H1 (cell line): ENCODE measurements at regions not wholly inside any gene's neighbourhood (a gene's known extent, or its start where the extent isn't known, plus 50 kb on each side); places are given as distances from the start of the nearest gene placed in this dataset.

Experiments
- CTCF ChIA-PET: fragments of 300-600 bp; sonication (Branson Sonifier 250); formaldehyde crosslinking; loops from one replicate; lab custom pipeline; 2021; ENCODE audit not compliant: partially characterized antibody; lab: Charles Lee
- POLR2A ChIA-PET: fragments of 300-600 bp; sonication (Branson Sonifier 250); formaldehyde crosslinking; loops from one replicate; lab custom pipeline; 2021; ENCODE audit warnings: inconsistent platforms; ENCODE audit not compliant: partially characterized antibody; lab: Charles Lee
- DNase-seq, 2 experiments: peaks; one replicate each; pipeline versions ENCODE4 v3.0.0 to v3.0.0-alpha.2; 2010 to 2022; ENCODE audit warnings: low spot score in 2 of 2, low read depth in 1 of 2, mixed read lengths in 1 of 2
- FAIRE-seq: peaks from 2 replicates; lab custom pipeline; 2011; peaks lifted over from hg19 to GRCh38; lab: Jason Lieb, UNC
- H2AFZ ChIP-seq: 2 replicates; pipeline ENCODE4 v1.8.1; 2012; ENCODE audit warnings: low read length, inconsistent platforms
- H2AK5ac ChIP-seq: 2 replicates; pipeline ENCODE4 v1.6.1; 2013; ENCODE audit warnings: low read depth, low read length
- H2BK120ac ChIP-seq: replicated peaks from 2 replicates; pipeline ENCODE3; 2013; ENCODE audit warnings: low read depth, low read length, inconsistent platforms
- H2BK12ac ChIP-seq: 2 replicates; pipeline ENCODE4 v1.6.1; 2013; ENCODE audit warnings: low read depth, low read length
- H2BK15ac ChIP-seq: 2 replicates; pipeline ENCODE4 v1.6.1; 2013; ENCODE audit warnings: low read length
- H2BK20ac ChIP-seq: 2 replicates; pipeline ENCODE4 v1.6.1; 2013; ENCODE audit warnings: low read length
- H2BK5ac ChIP-seq: 2 replicates; pipeline ENCODE4 v1.6.1; 2013; ENCODE audit warnings: low read depth, low read length
- H3K14ac ChIP-seq: 2 replicates; pipeline ENCODE4 v1.6.1; 2013; ENCODE audit warnings: inconsistent platforms; ENCODE audit not compliant: insufficient read length
- H3K18ac ChIP-seq: 2 replicates; pipeline ENCODE4 v1.6.1; 2013; ENCODE audit warnings: low read length; ENCODE audit errors: extremely low read depth
- H3K23ac ChIP-seq: 2 replicates; pipeline ENCODE4 v1.6.1; 2013; ENCODE audit warnings: inconsistent platforms; ENCODE audit not compliant: insufficient read length
- H3K23me2 ChIP-seq: 2 replicates; pipeline ENCODE4 v1.6.1; 2013; ENCODE audit warnings: low read depth, low read length
- H3K27ac ChIP-seq: 2 replicates; pipeline ENCODE4 v1.6.1; 2011; ENCODE audit warnings: low read depth, low read length, inconsistent platforms
- H3K27me3 ChIP-seq, 4 experiments: replicated peaks in 1 of 4; 1 replicate in 1 of 4; 2 replicates in 3 of 4; pipeline versions ENCODE4 v1.6.1 to v1.8.1; 2011 to 2013; ENCODE audit warnings: low read length in 3 of 4, mild to moderate bottlenecking in 3 of 4, inconsistent platforms in 2 of 4, mixed read lengths in 2 of 4, moderate library complexity in 1 of 4; ENCODE audit not compliant: control insufficient read depth in 3 of 4, insufficient read depth in 3 of 4; ENCODE audit errors: extremely low read depth in 1 of 4
- H3K36me3 ChIP-seq, 4 experiments: 2 replicates each; pipeline versions ENCODE4 v1.6.1 to v1.8.1; 2011 to 2013; ENCODE audit warnings: mild to moderate bottlenecking in 4 of 4, low read length in 3 of 4, moderate library complexity in 2 of 4, control low read depth in 1 of 4, inconsistent platforms in 1 of 4; ENCODE audit not compliant: insufficient read depth in 4 of 4, control insufficient read depth in 2 of 4
- H3K4ac ChIP-seq: replicated peaks from 2 replicates; pipeline ENCODE3; 2013; ENCODE audit warnings: low read length, low read depth, mixed read lengths, inconsistent platforms; ENCODE audit not compliant: insufficient read length
- H3K4me1 ChIP-seq, 4 experiments: replicated peaks in 1 of 4; 1 replicate in 1 of 4; 2 replicates in 3 of 4; pipeline versions ENCODE4 v1.6.1 to v1.8.1; 2011 to 2013; ENCODE audit warnings: low read length in 3 of 4, inconsistent platforms in 2 of 4, mixed read lengths in 1 of 4; ENCODE audit not compliant: insufficient read depth in 4 of 4, control insufficient read depth in 3 of 4
- H3K4me2 ChIP-seq, 2 experiments: 2 replicates each; pipeline versions ENCODE4 v1.6.1 to v1.8.1; 2011 to 2013; ENCODE audit warnings: low read depth in 2 of 2, low read length in 2 of 2, control low read depth in 1 of 2, inconsistent platforms in 1 of 2, mild to moderate bottlenecking in 1 of 2; ENCODE audit not compliant: insufficient read depth in 1 of 2
- H3K4me3 ChIP-seq, 4 experiments: fragments of 200-600, 300-600 bp in 1 of 4; sonication (generic), shearing (Covaris generic), sonication (Bioruptor Twin) in 1 of 4; 2 replicates each; pipeline versions ENCODE4 v1.5.1 to v1.8.1; 2011 to 2016; ENCODE audit warnings: low read length in 4 of 4, low read depth in 3 of 4, control low read depth in 2 of 4, inconsistent platforms in 2 of 4, mild to moderate bottlenecking in 2 of 4, mixed read lengths in 1 of 4, moderate library complexity in 1 of 4; ENCODE audit not compliant: insufficient read depth in 2 of 4; ENCODE audit errors: extremely low read depth in 1 of 4
- H3K56ac ChIP-seq: replicated peaks from 2 replicates; pipeline ENCODE3; 2013; ENCODE audit warnings: low read depth, mild to moderate bottlenecking, mixed read lengths, low read length, inconsistent platforms; ENCODE audit not compliant: insufficient read length
- H3K79me1 ChIP-seq: 2 replicates; pipeline ENCODE4 v1.6.1; 2013; ENCODE audit warnings: low read depth, low read length, control low read depth
- H3K79me2 ChIP-seq, 2 experiments: 2 replicates each; pipeline versions ENCODE4 v1.6.1 to v1.8.1; 2012 to 2013; ENCODE audit warnings: low read length in 2 of 2, mild to moderate bottlenecking in 2 of 2, inconsistent platforms in 1 of 2; ENCODE audit not compliant: insufficient read depth in 2 of 2, control insufficient read depth in 1 of 2
- H3K9ac ChIP-seq, 4 experiments: replicated peaks in 1 of 4; 1 replicate in 1 of 4; 2 replicates in 3 of 4; pipeline versions ENCODE4 v1.6.1 to v1.8.1; 2011 to 2013; ENCODE audit warnings: low read depth in 3 of 4, low read length in 3 of 4, control low read depth in 2 of 4, mild to moderate bottlenecking in 2 of 4, moderate library complexity in 2 of 4, inconsistent platforms in 1 of 4; ENCODE audit errors: extremely low read depth in 1 of 4
- H3K9me3 ChIP-seq, 2 experiments: 2 replicates each; pipeline versions ENCODE4 v1.6.1 to v1.8.1; 2012 to 2013; ENCODE audit warnings: mild to moderate bottlenecking in 2 of 2, moderate library complexity in 2 of 2, control low read depth in 1 of 2, inconsistent platforms in 1 of 2, low read depth in 1 of 2, low read length in 1 of 2, mixed read lengths in 1 of 2; ENCODE audit not compliant: insufficient read depth in 2 of 2
- H4K20me1 ChIP-seq, 2 experiments: replicated peaks in 1 of 2; 2 replicates each; pipeline versions ENCODE3 to v1.8.1; 2011 to 2013; ENCODE audit warnings: inconsistent platforms in 2 of 2, low read length in 2 of 2, mild to moderate bottlenecking in 1 of 2; ENCODE audit not compliant: insufficient read depth in 2 of 2, control insufficient read depth in 1 of 2
- H4K5ac ChIP-seq: 2 replicates; pipeline ENCODE4 v1.6.1; 2013; ENCODE audit warnings: low read length, low read depth, mixed read lengths, inconsistent platforms; ENCODE audit not compliant: insufficient read length
- H4K8ac ChIP-seq: 2 replicates; pipeline ENCODE4 v1.8.0; 2013; ENCODE audit warnings: mild to moderate bottlenecking, moderate library complexity, low read length, inconsistent platforms; ENCODE audit not compliant: insufficient read depth; ENCODE audit errors: extremely low read depth
- H4K91ac ChIP-seq: replicated peaks from 2 replicates; pipeline ENCODE3; 2013; ENCODE audit warnings: low read length, mixed read lengths, inconsistent platforms; ENCODE audit not compliant: insufficient read length
- JUND ChIP-seq: IDR thresholded peaks from 2 replicates; pipeline ENCODE4 v1.6.1; 2011; ENCODE audit warnings: mild to moderate bottlenecking, improper control_type of control experiment, low read length
- MAFK ChIP-seq: IDR thresholded peaks from 2 replicates; pipeline ENCODE4 v1.6.1; 2012; ENCODE audit warnings: low read depth, mild to moderate bottlenecking, improper control_type of control experiment, low read length
- NANOG ChIP-seq: IDR thresholded peaks from 2 replicates; pipeline ENCODE4 v1.6.1; 2011; ENCODE audit warnings: low read length, low read depth, mild to moderate bottlenecking, inconsistent platforms; ENCODE audit not compliant: insufficient read depth, poor library complexity, severe bottlenecking
- PHF8 ChIP-seq: fragments of 200-600 bp; sonication (generic); conservative IDR thresholded peaks from 2 replicates; pipeline ENCODE4 v1.7.1; 2012; ENCODE audit warnings: low read depth, mild to moderate bottlenecking, inconsistent platforms, low read length, moderate library complexity
- POLR2A ChIP-seq, 2 experiments: IDR thresholded peaks; 1 replicate in 1 of 2; 2 replicates in 1 of 2; pipeline ENCODE4 v1.6.1; 2011; ENCODE audit warnings: low read depth in 2 of 2, low read length in 2 of 2, mild to moderate bottlenecking in 2 of 2; ENCODE audit errors: control extremely low read depth in 1 of 2
- RFX5 ChIP-seq: IDR thresholded peaks from 2 replicates; pipeline ENCODE4 v1.6.1; 2011; ENCODE audit warnings: low read depth, low read length, improper control_type of control experiment, borderline replicate concordance
- SIRT6 ChIP-seq: IDR thresholded peaks from one replicate; pipeline ENCODE4 v1.7.1; 2012; ENCODE audit warnings: low read length, inconsistent platforms
- SIX5 ChIP-seq: IDR thresholded peaks from 2 replicates; pipeline ENCODE4 v1.6.1; 2011; ENCODE audit warnings: mild to moderate bottlenecking, low read depth, low read length
- SP4 ChIP-seq: IDR thresholded peaks from 2 replicates; pipeline ENCODE4 v1.6.1; 2012; ENCODE audit warnings: low read length, inconsistent platforms
- TAF1 ChIP-seq: IDR thresholded peaks from 2 replicates; pipeline ENCODE4 v1.6.1; 2011; ENCODE audit warnings: mild to moderate bottlenecking, low read depth, low read length
- ZNF274 ChIP-seq: IDR thresholded peaks from 2 replicates; pipeline ENCODE4 v1.7.0; 2012; ENCODE audit warnings: low read length, borderline replicate concordance; ENCODE audit errors: extremely low read depth
- whole genome bisulfite sequencing, 2 experiments: shearing (Covaris generic) in 1 of 2; methylation state at CpG; one replicate each; pipeline versions ENCODE4 v1.1.6 to v1.1.7; 2013 to 2015; ENCODE audit warnings: low lambda C conversion rate in 2 of 2, mixed read lengths in 2 of 2, inconsistent platforms in 1 of 2, low coverage in 1 of 2, missing lambda C conversion rate in 1 of 2; ENCODE audit not compliant: insufficient replicate concordance in 2 of 2, insufficient coverage in 1 of 2, insufficient read length in 1 of 2; ENCODE audit errors: extremely low coverage in 1 of 2, missing lambda C conversion rate in 1 of 2; 5-methylcytosine and 5-hydroxymethylcytosine counted together

- Histone ChIP-seq H3K23me2 (no peaks in the 10 kb centered on the region), H3K4ac (no peak overlapping the region), H3K27ac (no peak overlapping the region), H4K91ac (no peak overlapping the region), H3K4me2 (no peak overlapping the region), H2BK5ac (no peak overlapping the region), H2AK5ac (no peak overlapping the region), H2BK20ac (no peak overlapping the region), H4K5ac (no peak overlapping the region), H3K23ac (no peak overlapping the region), H2BK15ac (no peak overlapping the region), H4K8ac (no peak overlapping the region), H3K36me3 (no peaks in the 10 kb centered on the region), H2AFZ (no peak overlapping the region), H3K27me3 (no peaks in the 10 kb centered on the region), H2BK120ac (no peak overlapping the region), H3K4me1 (no peaks in the 10 kb centered on the region), H3K79me2 (no peaks in the 10 kb centered on the region), H3K4me3 (no peak overlapping the region), H3K14ac (no peak overlapping the region), H3K79me1 (no peaks in the 10 kb centered on the region), H3K56ac (no peak overlapping the region), H3K9ac (no peak overlapping the region), H4K20me1 (no peaks in the 10 kb centered on the region), H3K18ac (no peak overlapping the region), H3K9me3 (no peaks in the 10 kb centered on the region), H2BK12ac (no peak overlapping the region)
- FAIRE-seq (no peak), DNase-seq (no peak)
- WGBS, 2 experiments: 86% methylated on average over 2 of the region's 2 CpGs; no CpG with 5 or more reads in 1 of the 2 experiments
- POLR2A ChIA-PET: no interaction called here
- CTCF ChIA-PET: no interaction called here
- TF ChIP-seq RFX5: no peak
- TF ChIP-seq POLR2A (IDR thresholded peaks at IDR 0.05; ENCODE audit: control extremely low read depth in 1 of 2, low read depth in 2 of 2, low read length in 2 of 2): no peak
- TF ChIP-seq MAFK: no peak
- no peak for TF ChIP-seq NANOG
- no peak for TF ChIP-seq ZNF274
- no peak for TF ChIP-seq TAF1
- TF ChIP-seq PHF8: no peak
- no peak for TF ChIP-seq SIX5
- no peak for TF ChIP-seq SP4
- TF ChIP-seq JUND: no peak
- TF ChIP-seq SIRT6: no peak
These were observed 1018.9 kb upstream of the ARRDC3 start for GRCh38 chr5:92402045-92402444.
